Adrenal gland (tissue), 9 donors: ENCODE measurements at regions not wholly inside any gene's neighbourhood (a gene's known extent, or its start where the extent isn't known, plus 50 kb on each side); places are given as distances from the start of the nearest gene placed in this dataset.

Experiments
- DNase-seq, 7 donors: peaks; one replicate each; pipeline ENCODE4 v3.0.0-alpha.2; 2019 to 2020
- H3K27ac ChIP-seq, 5 donors: fragments of 200-600 bp; sonication (generic) in 4 of 5; 1 replicate in 3 of 5; 2 replicates in 2 of 5; pipeline versions ENCODE4 v1.5.1 to v1.8.0; 2016 to 2020; ENCODE audit warnings: mild to moderate bottlenecking in 1 of 5
- H3K27me3 ChIP-seq: fragments of 200-600 bp; 2 replicates; pipeline ENCODE4 v1.8.0; 2021
- H3K36me3 ChIP-seq, 2 donors: fragments of 200-600 bp; replicated peaks in 1 of 2; 1 replicate in 1 of 2; 2 replicates in 1 of 2; pipeline versions ENCODE4 v1.5.1 to v1.8.0; 2018 to 2022
- H3K4me1 ChIP-seq, 2 donors: fragments of 200-600 bp; replicated peaks in 1 of 2; 1 replicate in 1 of 2; 2 replicates in 1 of 2; pipeline versions ENCODE4 v1.5.1 to v1.8.0; 2018 to 2021
- H3K4me3 ChIP-seq, 4 donors: fragments of 200-600 bp; sonication (generic) in 3 of 4; one replicate each; pipeline ENCODE4 v1.5.1; 2016 to 2018
- H3K9me3 ChIP-seq, 3 donors: fragments of 200-600 bp; sonication (generic) in 1 of 3; replicated peaks in 1 of 3; 1 replicate in 2 of 3; 2 replicates in 1 of 3; pipeline versions ENCODE4 v1.5.1 to v1.8.0; 2016 to 2021
- POLR2A ChIP-seq, 2 donors: fragments of 450-650 bp; IDR thresholded peaks; one replicate each; pipeline ENCODE4 v1.6.1; 2017; ENCODE audit warnings: antibody characterized with exemption in 2 of 2, mild to moderate bottlenecking in 2 of 2, moderate library complexity in 1 of 2
- WGBS, 4 donors: extraction: QIAGEN DNeasy Blood & Tissue Kit in 2 of 4; methylation state at CpG; one replicate each; pipeline versions ENCODE4 v1.1.5 to v1.1.7; 2013 to 2017; 5-methylcytosine and 5-hydroxymethylcytosine counted together
- intact Hi-C, 2 donors: fragments of 100-400 bp; cut with DNase I; formaldehyde crosslinking; loops; one replicate each; pipeline versions ENCODE4 v1.14.1 to v1.15.0; 2022 to 2023
- TF ChIP-seq, protein P1 (sequence below), 6 experiments: fragments of 450-650 bp in 4 of 6; fragments of 200-600 bp in 2 of 6; sonication (generic) in 1 of 6; IDR thresholded peaks; 1 replicate in 5 of 6; 2 replicates in 1 of 6; pipeline versions ENCODE4 v1.5.1 to v1.8.0; 2016 to 2021; ENCODE audit warnings: antibody characterized with exemption in 6 of 6, mild to moderate bottlenecking in 2 of 6, moderate library complexity in 1 of 6
- donor health status: healthy with polysubstance abuse.
- donor health status: Bipolar disorder and iron deficiency.
- donor health status: DM: yes; HTN: yes; CAD: no.
- donor health status: DM: no; HTN: no; CAD: no.
- donor health status: DM: no; HTN: no; CAD: no.

DNA sequence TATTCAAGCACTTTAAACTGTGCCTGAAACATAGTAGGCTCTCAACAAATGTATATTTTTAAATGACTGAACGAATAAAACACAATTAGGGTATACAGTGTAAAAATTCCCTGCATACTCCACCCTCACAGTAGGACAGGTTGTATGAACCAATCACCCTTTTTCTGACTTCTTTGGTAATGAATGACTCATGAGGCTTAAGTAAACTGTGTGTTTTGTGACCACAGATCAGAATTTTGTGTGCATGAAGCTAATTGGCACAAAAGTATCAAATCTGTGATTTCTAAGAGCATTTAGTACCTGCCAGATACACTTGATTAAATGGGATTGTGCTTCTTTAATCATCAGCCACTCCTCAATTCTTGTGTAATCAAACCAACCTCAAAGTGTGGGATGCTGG is 109.9 kb upstream of the MAP4K3 start:
- no peak for DNase-seq
- Histone ChIP-seq H3K36me3 (no peaks in the 10 kb centered on the region), H3K27ac (no peak overlapping the region), H3K27me3 (no peaks in the 10 kb centered on the region), H3K4me1 (peaks cover 0 to 4% of the 10 kb centered on the region in 2 donors), H3K9me3 (no peaks in the 10 kb centered on the region), H3K4me3 (no peak overlapping the region)
- TF ChIP-seq, protein P1, sequence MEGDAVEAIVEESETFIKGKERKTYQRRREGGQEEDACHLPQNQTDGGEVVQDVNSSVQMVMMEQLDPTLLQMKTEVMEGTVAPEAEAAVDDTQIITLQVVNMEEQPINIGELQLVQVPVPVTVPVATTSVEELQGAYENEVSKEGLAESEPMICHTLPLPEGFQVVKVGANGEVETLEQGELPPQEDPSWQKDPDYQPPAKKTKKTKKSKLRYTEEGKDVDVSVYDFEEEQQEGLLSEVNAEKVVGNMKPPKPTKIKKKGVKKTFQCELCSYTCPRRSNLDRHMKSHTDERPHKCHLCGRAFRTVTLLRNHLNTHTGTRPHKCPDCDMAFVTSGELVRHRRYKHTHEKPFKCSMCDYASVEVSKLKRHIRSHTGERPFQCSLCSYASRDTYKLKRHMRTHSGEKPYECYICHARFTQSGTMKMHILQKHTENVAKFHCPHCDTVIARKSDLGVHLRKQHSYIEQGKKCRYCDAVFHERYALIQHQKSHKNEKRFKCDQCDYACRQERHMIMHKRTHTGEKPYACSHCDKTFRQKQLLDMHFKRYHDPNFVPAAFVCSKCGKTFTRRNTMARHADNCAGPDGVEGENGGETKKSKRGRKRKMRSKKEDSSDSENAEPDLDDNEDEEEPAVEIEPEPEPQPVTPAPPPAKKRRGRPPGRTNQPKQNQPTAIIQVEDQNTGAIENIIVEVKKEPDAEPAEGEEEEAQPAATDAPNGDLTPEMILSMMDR (IDR thresholded peaks at IDR 0.05) = no peak
- TF ChIP-seq POLR2A (IDR thresholded peaks at IDR 0.05) = no peak
- intact Hi-C loops = no loop called here
- WGBS, 4 donors = 80 to 92% (median 87%) methylated on average over 1 of the region's 1 CpG

GRCh38 chr2:39547811-39548719 is 111.0 kb upstream of the MAP4K3 start:
- 89 to 95% (median 91%) methylated on average over 9 of the region's 9 CpGs for WGBS, 4 donors
- intact Hi-C loops = no loop called here

DNA sequence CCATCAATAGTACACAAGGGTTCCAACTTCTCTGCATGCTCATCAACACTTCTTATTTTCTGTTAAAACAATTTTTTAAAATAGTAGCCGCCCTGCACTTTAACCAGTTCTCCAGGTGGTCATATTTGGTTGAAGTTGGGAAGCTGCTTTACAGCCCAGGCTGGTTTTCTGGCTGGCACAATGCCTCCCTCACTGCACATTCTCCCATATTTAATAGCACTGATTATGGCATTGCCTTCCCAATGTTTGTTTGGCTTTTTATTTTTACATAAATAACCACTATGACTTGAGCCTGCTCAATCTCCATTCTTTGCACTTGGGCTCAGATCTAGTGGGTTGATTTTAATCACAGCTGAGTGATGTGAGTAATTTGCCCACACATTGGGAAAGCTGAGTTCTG is 111.9 kb upstream of the MAP4K3 start:
- no peak for DNase-seq
- Histone ChIP-seq H3K4me1 (peaks cover 0 to 4% of the 10 kb centered on the region in 2 donors), H3K27ac (no peak overlapping the region), H3K27me3 (no peaks in the 10 kb centered on the region), H3K4me3 (no peak overlapping the region), H3K36me3 (no peaks in the 10 kb centered on the region), H3K9me3 (no peaks in the 10 kb centered on the region)
- WGBS, 4 donors = 94 to 97% (median 96%) methylated on average over 1 of the region's 1 CpG
- TF ChIP-seq, protein P1 (IDR thresholded peaks at IDR 0.05) = no peak
- TF ChIP-seq POLR2A (IDR thresholded peaks at IDR 0.05) = no peak
- intact Hi-C loops = no loop called here

More at GRCh38 chr2:39547811-39548719, 111.0 kb upstream of the MAP4K3 start:
- H3K27ac ChIP-seq = no peak overlapping the region
- peaks cover 0 to 4% of the 10 kb centered on the region in 2 donors for H3K4me1 ChIP-seq
- DNase-seq = no peak
- H3K27me3 ChIP-seq = no peaks in the 10 kb centered on the region
- H3K4me3 ChIP-seq = no peak overlapping the region
- no peaks in the 10 kb centered on the region for H3K36me3 ChIP-seq
- no peaks in the 10 kb centered on the region for H3K9me3 ChIP-seq
- no peak for TF ChIP-seq POLR2A (IDR thresholded peaks at IDR 0.05)
- TF ChIP-seq, protein P1 (IDR thresholded peaks at IDR 0.05) = no peak

- H3K27ac ChIP-seq = no peak overlapping the region
- no peak overlapping the region for H3K4me3 ChIP-seq
- H3K4me1 ChIP-seq = peaks cover 0 to 4% of the 10 kb centered on the region in 2 donors
- H3K9me3 ChIP-seq = no peaks in the 10 kb centered on the region
- intact Hi-C loops = no loop called here
- no peak for DNase-seq
- no peaks in the 10 kb centered on the region for H3K36me3 ChIP-seq
- TF ChIP-seq, protein P1 (IDR thresholded peaks at IDR 0.05) = no peak
- no peak for TF ChIP-seq POLR2A (IDR thresholded peaks at IDR 0.05)
- 84 to 93% (median 88%) methylated on average over 9 of the region's 9 CpGs for WGBS, 4 donors
- H3K27me3 ChIP-seq = no peaks in the 10 kb centered on the region
Observed at GRCh38 chr2:39549718-39550464, 112.8 kb upstream of the MAP4K3 start.
